GM20000 (cell line): ENCODE measurements at regions not wholly inside any gene's neighbourhood (a gene's known extent, or its start where the extent isn't known, plus 50 kb on each side); places are given as distances from the start of the nearest gene placed in this dataset.
"Not testable (repeated sequence)": the region's sequence is repeated elsewhere in the genome, so short reads cannot be mapped to it uniquely, and the experiment has no call there.

ENCODE experiments used
- DNase-seq: peaks from one replicate; pipeline ENCODE4 v3.0.0; 2012; ENCODE audit warnings: low spot score
- CTCF ChIP-seq: IDR thresholded peaks from 2 replicates; pipeline ENCODE4 v1.5.1; 2012; ENCODE audit warnings: mild to moderate bottlenecking, control low read depth; ENCODE audit errors: extremely low read depth, missing control alignments

GRCh38 chr7:13742811-13743210, 246.7 kb downstream of the ETV1 start:
- TF ChIP-seq CTCF: no peak
- no peak for DNase-seq

- no peak for DNase-seq
- TF ChIP-seq CTCF: no peak
Measured at GRCh38 chr7:13743226-13743625, 246.2 kb downstream of the ETV1 start.

DNA sequence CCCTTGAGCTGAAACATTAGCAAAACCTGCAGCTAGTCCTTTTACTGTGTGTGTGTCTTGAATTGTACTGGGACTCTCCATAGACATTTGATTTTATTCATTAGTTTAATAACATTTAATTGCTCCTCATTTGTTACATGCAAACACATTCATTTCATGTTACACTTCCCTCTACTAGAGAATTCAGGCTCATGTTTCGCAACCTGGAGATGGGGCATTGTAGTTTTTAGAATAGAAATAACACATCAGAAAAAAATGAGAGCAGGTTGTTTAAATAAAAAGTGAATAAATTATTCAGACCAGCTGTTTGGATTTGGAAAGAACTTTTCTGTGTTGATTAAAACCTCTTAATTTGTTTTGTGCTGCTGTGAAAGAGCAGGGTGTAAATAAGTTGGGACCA, 243.9 kb downstream of the ETV1 start:
- no peak for DNase-seq

GRCh38 chr7:13748998-13749397, 240.5 kb downstream of the ETV1 start:
- no peak for TF ChIP-seq CTCF
- no peak for DNase-seq

More for the DNA sequence above, 243.9 kb downstream of the ETV1 start:
- no peak for TF ChIP-seq CTCF

DNA sequence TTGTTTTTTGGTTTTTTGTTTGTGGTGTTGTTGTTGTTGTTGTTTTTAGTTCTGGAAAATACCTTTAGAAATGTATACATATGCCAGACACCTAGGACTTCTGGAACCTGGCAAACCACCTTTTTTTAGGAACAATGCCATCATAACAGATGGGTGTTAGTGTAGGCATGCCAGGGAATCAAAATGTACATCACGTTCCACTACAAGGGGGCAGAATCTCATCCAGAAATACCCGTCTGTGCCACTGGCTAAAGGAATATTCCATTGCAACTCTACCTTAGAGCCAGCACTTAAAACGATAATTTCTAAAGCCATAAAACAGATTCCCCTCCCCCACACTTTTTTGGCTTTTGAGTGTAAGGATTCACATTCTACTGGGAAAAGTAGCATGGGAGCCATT, 239.8 kb downstream of the ETV1 start:
- no peak for TF ChIP-seq CTCF
- no peak for DNase-seq

- TF ChIP-seq CTCF: no peak
- DNase-seq: no peak
Measured at GRCh38 chr7:13751766-13752165, 237.7 kb downstream of the ETV1 start.

DNA sequence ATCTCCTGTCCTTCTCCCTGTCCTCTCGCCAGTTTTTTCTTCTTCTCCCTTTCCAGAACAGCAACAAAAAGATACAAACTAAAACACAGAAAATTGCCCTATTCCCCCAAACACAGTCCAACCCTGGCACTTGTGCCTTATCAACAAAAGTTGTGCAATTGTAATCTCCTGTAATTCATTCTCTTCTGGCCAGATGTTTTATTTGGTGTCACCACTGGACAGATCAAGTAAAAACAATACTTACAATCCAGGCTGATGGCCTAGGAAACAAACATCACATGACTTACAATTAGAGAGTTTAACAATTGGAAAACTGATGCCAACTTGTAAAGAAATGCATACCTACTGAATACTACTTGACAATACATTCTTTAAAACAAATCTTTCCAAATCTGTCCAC, 231.6 kb downstream of the ETV1 start:
- TF ChIP-seq CTCF: no peak
- DNase-seq: no peak

DNA sequence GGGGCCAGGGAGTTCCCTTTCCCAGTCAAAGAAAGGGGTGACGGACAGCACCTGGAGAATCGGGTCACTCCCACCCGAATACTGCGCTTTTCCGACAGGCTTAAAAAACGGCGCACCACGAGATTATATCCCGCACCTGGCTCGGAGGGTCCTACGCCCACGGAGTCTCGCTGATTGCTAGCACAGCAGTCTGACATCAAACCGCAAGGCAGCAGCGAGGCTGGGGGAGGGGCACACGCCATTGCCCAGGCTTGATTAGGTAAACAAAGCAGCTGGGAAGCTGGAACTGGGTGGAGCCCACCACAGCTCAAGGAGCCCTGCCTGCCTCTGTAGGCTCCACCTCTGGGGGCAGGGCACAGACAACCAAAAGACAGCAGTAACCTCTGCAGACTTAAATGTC, 223.6 kb downstream of the ETV1 start:
- DNase-seq: not testable (repeated sequence)
